ENCODE measurements at regions not wholly inside any gene's neighbourhood (a gene's known extent, or its start where the extent isn't known, plus 50 kb on each side); places are given as distances from the start of the nearest gene placed in this dataset.
A peak's percentile ranks its signal among the peaks of the same experiment; 100 is the strongest.
"Not testable (repeated sequence)": the region's sequence is repeated elsewhere in the genome, so short reads cannot be mapped to it uniquely, and the experiment has no call there.

DNA sequence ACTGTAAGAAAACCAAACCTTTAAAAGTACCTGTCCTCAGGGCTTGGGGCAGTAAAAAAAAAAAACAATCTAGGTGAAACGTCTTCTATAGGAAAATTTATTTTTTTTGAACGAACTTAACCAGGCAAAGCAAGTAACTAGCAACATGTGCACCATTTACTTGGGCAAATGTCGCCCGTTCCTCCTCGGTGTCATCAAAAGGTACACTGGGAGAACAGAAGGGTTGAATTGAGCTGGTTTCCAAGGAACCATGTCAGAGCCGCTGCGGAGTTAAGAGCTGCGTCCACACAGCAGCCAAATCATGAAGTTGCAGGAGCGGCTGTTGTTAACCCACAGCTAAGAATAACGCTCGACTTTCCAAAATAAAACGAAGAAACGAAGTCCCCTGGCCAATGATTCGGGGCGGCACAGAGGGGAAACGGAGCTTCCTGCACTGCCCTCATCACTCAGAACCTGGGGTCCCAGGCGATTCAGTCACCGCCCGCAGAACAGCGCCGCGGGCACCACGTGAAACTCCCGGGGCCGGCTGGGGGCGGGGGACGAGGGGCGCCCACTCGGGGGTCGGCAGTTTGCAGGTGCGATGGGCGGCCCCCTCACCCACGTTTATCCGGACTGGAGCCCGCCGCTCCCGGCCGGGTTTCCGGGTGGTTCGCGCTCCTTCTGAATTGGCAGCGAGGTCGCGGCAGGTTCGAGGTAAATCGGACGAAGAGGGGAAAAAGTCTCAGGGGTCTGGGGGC, 53.6 kb upstream of the PLGLB1 start:
- DNase-seq: peak; percentile 10 to 26 (median 21)
- H3K9ac ChIP-seq (ENCODE audit: insufficient read depth in 1 of 2, low read length in 2 of 2): peak overlapping the region in 1 of 2 donors; percentile 32
- peak overlapping the region; percentile 90 to 96 for H3K27ac ChIP-seq (ENCODE audit: low read depth in 1 of 2, low read length in 1 of 2)
- not testable (repeated sequence) for H3K27me3 ChIP-seq (ENCODE audit: control insufficient read depth in 3 of 3, insufficient read depth in 3 of 3, low read length in 2 of 3); ATAC-seq (ENCODE audit: insufficient read depth, low FRiP score); H3K36me3 ChIP-seq (ENCODE audit: control insufficient read depth in 4 of 4, insufficient read depth in 4 of 4, low read length in 4 of 4); H3K9me3 ChIP-seq (ENCODE audit: control insufficient read depth in 4 of 4, insufficient read depth in 3 of 4, low read length in 3 of 4); H3K4me1 ChIP-seq (ENCODE audit: control insufficient read depth in 5 of 5, insufficient read depth in 5 of 5, low read length in 5 of 5)
- 0 to 1% methylated on average over 16 to 45 of the region's 47 CpGs for WGBS, 2 donors
- H3K4me3 ChIP-seq: peak overlapping the region; percentile 35

DNA sequence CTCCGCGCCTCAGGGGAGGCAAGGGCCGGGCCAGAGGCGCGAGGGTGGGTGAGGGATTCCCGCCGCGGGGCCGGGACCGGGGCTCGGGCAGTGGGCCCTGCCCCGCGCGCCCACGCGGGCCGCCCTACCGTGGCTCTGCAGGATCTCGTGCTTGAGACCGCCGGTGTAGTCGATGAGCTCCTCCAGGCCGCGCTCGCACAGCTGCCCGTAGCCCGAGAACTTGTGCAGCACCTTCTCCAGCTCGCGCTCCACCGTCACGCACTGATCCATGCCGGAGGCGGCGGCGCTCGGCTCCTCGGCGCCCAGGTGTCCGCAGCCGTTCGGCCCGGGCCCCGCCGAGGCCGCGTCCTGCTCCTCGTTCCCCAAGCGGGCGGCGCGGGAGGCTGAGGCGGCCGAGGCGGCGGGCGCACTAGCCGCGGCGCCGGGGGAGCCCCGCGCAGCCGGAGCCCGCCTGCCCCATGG, 54.2 kb upstream of the PLGLB1 start:
- not testable (repeated sequence) for H3K4me1 ChIP-seq (ENCODE audit: control insufficient read depth in 5 of 5, insufficient read depth in 5 of 5, low read length in 5 of 5); H3K9me3 ChIP-seq (ENCODE audit: control insufficient read depth in 4 of 4, insufficient read depth in 3 of 4, low read length in 3 of 4); H3K27me3 ChIP-seq (ENCODE audit: control insufficient read depth in 3 of 3, insufficient read depth in 3 of 3, low read length in 2 of 3); H3K9ac ChIP-seq (ENCODE audit: insufficient read depth in 1 of 2, low read length in 2 of 2); H3K36me3 ChIP-seq (ENCODE audit: control insufficient read depth in 4 of 4, insufficient read depth in 4 of 4, low read length in 4 of 4)
- WGBS, 2 donors: 0 to 1% methylated on average over 4 to 61 of the region's 64 CpGs
- peak overlapping the region; percentile 67 for H3K4me3 ChIP-seq
- H3K27ac ChIP-seq (ENCODE audit: low read depth in 1 of 2, low read length in 1 of 2): peak overlapping the region; percentile 90 to 96
- ATAC-seq (ENCODE audit: insufficient read depth, low FRiP score) (peak; percentile 5), DNase-seq (peak; percentile 44 to 60 (median 59))

DNA sequence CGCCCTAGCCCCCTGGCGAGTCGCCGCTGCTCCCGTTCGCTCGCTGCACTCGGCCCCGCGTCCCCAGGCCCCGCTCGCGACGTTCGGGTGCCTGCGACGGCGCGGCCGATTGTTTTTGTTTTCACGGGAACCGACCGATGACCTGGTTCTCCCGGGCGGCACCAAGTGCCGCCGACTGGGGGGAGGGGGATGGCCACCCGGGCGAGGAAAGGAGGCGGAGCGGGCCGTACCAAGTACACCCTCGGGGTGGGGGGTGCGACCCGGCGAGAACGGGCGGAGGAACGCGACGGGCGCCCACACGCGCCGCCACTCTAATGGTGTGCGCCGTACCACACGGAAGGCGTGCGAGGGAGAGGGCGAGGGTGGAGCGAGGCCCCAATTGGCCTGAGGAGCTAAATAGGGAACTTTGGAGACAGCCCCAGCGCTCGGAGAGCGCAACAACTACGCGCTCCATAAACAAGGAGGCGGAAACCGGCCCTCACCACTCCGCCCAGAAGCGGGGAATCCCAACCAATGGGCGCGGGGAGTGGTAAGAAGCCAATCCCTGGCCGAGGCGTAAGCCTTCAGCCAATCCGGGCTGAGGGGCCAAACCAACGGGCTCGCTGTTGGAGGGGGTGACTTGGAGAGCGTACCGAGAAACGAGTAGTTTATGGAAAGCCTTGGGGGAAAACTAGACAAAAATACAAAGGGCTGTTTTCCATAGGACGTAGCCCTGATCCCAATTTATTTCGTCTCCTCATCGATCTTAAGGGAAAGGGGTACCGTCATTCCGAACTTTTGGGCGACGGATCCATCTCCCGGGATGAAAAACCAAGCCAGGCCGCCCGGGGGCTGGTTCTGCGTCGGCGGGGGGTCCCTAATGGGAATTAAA, 54.8 kb upstream of the PLGLB1 start:
- H3K4me1 ChIP-seq (ENCODE audit: control insufficient read depth in 5 of 5, insufficient read depth in 5 of 5, low read length in 5 of 5); H3K27me3 ChIP-seq (ENCODE audit: control insufficient read depth in 3 of 3, insufficient read depth in 3 of 3, low read length in 2 of 3); H3K9me3 ChIP-seq (ENCODE audit: control insufficient read depth in 4 of 4, insufficient read depth in 3 of 4, low read length in 3 of 4); H3K36me3 ChIP-seq (ENCODE audit: control insufficient read depth in 4 of 4, insufficient read depth in 4 of 4, low read length in 4 of 4): not testable (repeated sequence)
- Histone ChIP-seq H3K4me3 (peak overlapping the region; percentile 67), H3K9ac (ENCODE audit: insufficient read depth in 1 of 2, low read length in 2 of 2) (peak overlapping the region; percentile 56 to 92), H3K27ac (ENCODE audit: low read depth in 1 of 2, low read length in 1 of 2) (peak overlapping the region; percentile 93 to 96)
- DNase-seq (peak; percentile 90 to 94 (median 93)), ATAC-seq (ENCODE audit: insufficient read depth, low FRiP score) (peak; percentile 94)
- WGBS, 2 donors: 0% methylated on average over 63 to 80 of the region's 84 CpGs

DNA sequence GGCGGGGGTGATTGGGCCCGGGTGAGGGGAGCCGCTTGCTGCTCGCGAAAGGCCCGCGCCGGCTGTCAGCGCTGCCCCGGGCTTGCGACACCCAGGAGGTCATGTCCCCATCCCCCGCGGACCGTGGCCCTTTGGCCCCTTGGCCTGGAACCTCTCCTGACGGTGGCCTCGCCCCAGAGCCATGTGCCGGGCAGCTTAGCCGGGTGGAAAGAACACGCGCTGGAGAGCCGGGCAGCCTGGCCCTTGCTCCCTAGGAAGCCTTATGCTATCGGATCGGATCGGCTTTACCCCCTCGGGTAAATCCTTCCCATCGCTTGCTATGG, 55.4 kb upstream of the PLGLB1 start:
- Histone ChIP-seq H3K4me3 (peak overlapping the region; percentile 45), H3K9ac (ENCODE audit: insufficient read depth in 1 of 2, low read length in 2 of 2) (peak overlapping the region in 1 of 2 donors; percentile 56), H3K27ac (ENCODE audit: low read depth in 1 of 2, low read length in 1 of 2) (peak overlapping the region; percentile 93 to 94)
- H3K4me1 ChIP-seq (ENCODE audit: control insufficient read depth in 5 of 5, insufficient read depth in 5 of 5, low read length in 5 of 5); H3K36me3 ChIP-seq (ENCODE audit: control insufficient read depth in 4 of 4, insufficient read depth in 4 of 4, low read length in 4 of 4); H3K9me3 ChIP-seq (ENCODE audit: control insufficient read depth in 4 of 4, insufficient read depth in 3 of 4, low read length in 3 of 4); H3K27me3 ChIP-seq (ENCODE audit: control insufficient read depth in 3 of 3, insufficient read depth in 3 of 3, low read length in 2 of 3); DNase-seq: not testable (repeated sequence)
- peak; percentile 32 for ATAC-seq (ENCODE audit: insufficient read depth, low FRiP score)
- 0% methylated on average over 1 to 2 of the region's 26 CpGs for WGBS, 2 donors

DNA sequence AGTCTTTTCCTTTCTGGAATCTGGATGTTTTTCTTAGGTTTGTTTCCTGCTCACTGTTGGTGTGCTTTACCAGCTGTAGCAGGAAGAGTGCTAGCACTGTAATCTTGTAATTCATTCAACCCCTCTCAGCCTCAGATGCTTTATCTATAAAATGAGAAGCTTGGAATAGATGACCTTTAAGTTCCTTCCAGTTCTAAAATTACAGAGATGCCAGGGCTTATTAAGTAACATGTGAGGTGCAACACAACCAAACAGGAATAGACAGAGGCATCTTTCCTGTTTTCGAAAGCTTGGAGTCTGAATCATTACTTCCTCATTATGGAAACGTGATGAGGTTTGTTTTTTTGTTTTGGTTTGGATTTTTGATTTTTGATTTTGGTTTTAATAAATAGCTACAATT, 60.1 kb upstream of the PLGLB1 start:
- H3K27me3 ChIP-seq (ENCODE audit: control insufficient read depth in 3 of 3, insufficient read depth in 3 of 3, low read length in 2 of 3); DNase-seq; H3K36me3 ChIP-seq (ENCODE audit: control insufficient read depth in 4 of 4, insufficient read depth in 4 of 4, low read length in 4 of 4); ATAC-seq (ENCODE audit: insufficient read depth, low FRiP score); H3K4me1 ChIP-seq (ENCODE audit: control insufficient read depth in 5 of 5, insufficient read depth in 5 of 5, low read length in 5 of 5); H3K9me3 ChIP-seq (ENCODE audit: control insufficient read depth in 4 of 4, insufficient read depth in 3 of 4, low read length in 3 of 4); H3K9ac ChIP-seq (ENCODE audit: insufficient read depth in 1 of 2, low read length in 2 of 2); H3K27ac ChIP-seq (ENCODE audit: low read depth in 1 of 2, low read length in 1 of 2); H3K4me3 ChIP-seq: not testable (repeated sequence)
- WGBS, 2 donors: no CpG with 5 or more reads among the region's 2 CpGs

DNA sequence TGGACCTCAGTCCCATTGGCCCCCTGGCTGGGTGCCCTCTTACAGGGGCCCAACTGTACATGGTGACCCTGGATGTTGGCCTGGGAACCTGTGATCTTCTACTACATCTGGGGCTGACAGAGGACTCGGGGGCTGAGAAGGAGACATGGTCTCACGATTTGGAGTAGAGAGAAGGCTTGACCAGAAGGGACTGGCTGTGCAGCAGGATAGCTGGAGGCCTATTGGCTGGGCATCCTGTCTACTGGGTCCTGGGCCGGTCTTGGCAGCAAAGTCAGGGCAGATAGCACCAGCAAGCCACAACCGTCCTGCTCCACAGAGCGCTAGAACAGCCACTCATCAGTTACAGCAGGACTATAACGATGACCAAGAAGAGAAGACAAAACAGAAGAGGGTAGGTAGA, 66.4 kb upstream of the PLGLB1 start:
- not testable (repeated sequence) for H3K36me3 ChIP-seq (ENCODE audit: control insufficient read depth in 4 of 4, insufficient read depth in 4 of 4, low read length in 4 of 4); DNase-seq; H3K4me1 ChIP-seq (ENCODE audit: control insufficient read depth in 5 of 5, insufficient read depth in 5 of 5, low read length in 5 of 5); H3K27me3 ChIP-seq (ENCODE audit: control insufficient read depth in 3 of 3, insufficient read depth in 3 of 3, low read length in 2 of 3); ATAC-seq (ENCODE audit: insufficient read depth, low FRiP score); H3K9me3 ChIP-seq (ENCODE audit: control insufficient read depth in 4 of 4, insufficient read depth in 3 of 4, low read length in 3 of 4); H3K4me3 ChIP-seq; H3K27ac ChIP-seq (ENCODE audit: low read depth in 1 of 2, low read length in 1 of 2); H3K9ac ChIP-seq (ENCODE audit: insufficient read depth in 1 of 2, low read length in 2 of 2)
- 96% methylated on average over 6 of the region's 6 CpGs for WGBS, 2 donors

DNA sequence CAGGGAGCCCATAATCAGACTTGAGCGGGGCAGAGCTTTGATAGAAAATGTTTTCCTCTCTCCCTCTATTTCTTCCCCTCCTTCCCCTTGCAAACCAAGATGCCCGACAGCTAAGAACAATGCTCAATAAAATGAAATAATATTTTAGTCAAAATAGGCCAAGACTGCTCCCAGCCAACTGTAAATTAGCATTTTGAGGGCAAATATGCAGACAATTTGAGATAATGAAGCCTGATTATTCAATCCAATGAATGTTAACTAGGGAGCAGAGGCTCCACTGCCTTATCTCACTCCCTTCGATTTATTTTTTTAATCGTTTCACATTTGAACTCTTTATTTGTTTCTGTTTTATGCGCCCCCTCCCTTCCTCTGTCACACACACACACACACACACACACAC, 67.8 kb upstream of the PLGLB1 start:
- ATAC-seq (ENCODE audit: insufficient read depth, low FRiP score); H3K4me3 ChIP-seq; H3K9me3 ChIP-seq (ENCODE audit: control insufficient read depth in 4 of 4, insufficient read depth in 3 of 4, low read length in 3 of 4); H3K4me1 ChIP-seq (ENCODE audit: control insufficient read depth in 5 of 5, insufficient read depth in 5 of 5, low read length in 5 of 5); H3K9ac ChIP-seq (ENCODE audit: insufficient read depth in 1 of 2, low read length in 2 of 2); DNase-seq; H3K36me3 ChIP-seq (ENCODE audit: control insufficient read depth in 4 of 4, insufficient read depth in 4 of 4, low read length in 4 of 4); H3K27me3 ChIP-seq (ENCODE audit: control insufficient read depth in 3 of 3, insufficient read depth in 3 of 3, low read length in 2 of 3); H3K27ac ChIP-seq (ENCODE audit: low read depth in 1 of 2, low read length in 1 of 2): not testable (repeated sequence)
- WGBS, 2 donors: 91 to 100% methylated on average over 1 to 2 of the region's 5 CpGs

DNA sequence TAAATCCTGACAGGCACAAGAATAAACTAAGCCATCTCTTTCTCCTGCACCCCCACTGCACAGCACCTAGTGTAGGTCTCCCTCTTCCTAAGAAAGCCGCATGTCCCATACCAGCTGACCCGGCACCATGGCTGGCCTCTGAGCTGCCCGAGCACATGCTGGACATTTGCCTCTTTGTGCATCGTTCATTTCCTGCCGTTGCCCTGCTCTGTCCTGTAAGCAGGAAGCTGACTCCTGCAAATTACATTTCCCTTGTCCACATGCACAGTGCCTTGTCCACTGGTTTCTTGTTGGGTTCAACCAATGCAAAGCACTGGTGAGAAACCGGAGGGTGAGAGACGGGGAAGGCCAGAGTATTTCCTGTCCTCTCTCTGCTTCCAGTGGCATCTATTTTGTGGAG, 71.6 kb upstream of the PLGLB1 start:
- H3K9me3 ChIP-seq (ENCODE audit: control insufficient read depth in 4 of 4, insufficient read depth in 3 of 4, low read length in 3 of 4); H3K27me3 ChIP-seq (ENCODE audit: control insufficient read depth in 3 of 3, insufficient read depth in 3 of 3, low read length in 2 of 3); H3K9ac ChIP-seq (ENCODE audit: insufficient read depth in 1 of 2, low read length in 2 of 2); H3K4me1 ChIP-seq (ENCODE audit: control insufficient read depth in 5 of 5, insufficient read depth in 5 of 5, low read length in 5 of 5); H3K36me3 ChIP-seq (ENCODE audit: control insufficient read depth in 4 of 4, insufficient read depth in 4 of 4, low read length in 4 of 4); ATAC-seq (ENCODE audit: insufficient read depth, low FRiP score); H3K27ac ChIP-seq (ENCODE audit: low read depth in 1 of 2, low read length in 1 of 2); H3K4me3 ChIP-seq; DNase-seq: not testable (repeated sequence)
- 51 to 72% methylated on average over 2 to 3 of the region's 7 CpGs for WGBS, 2 donors

Measured in lung (tissue), 9 donors.